Calu3 (cell line): ENCODE measurements at regions not wholly inside any gene's neighbourhood (a gene's known extent, or its start where the extent isn't known, plus 50 kb on each side); places are given as distances from the start of the nearest gene placed in this dataset.

Experiments used
- BruUV-seq: library from RNA; stranded (reverse); fragments of 400-500 nt; replicated peaks from 2 replicates; lab custom pipeline; 2021; lab: Mats Ljungman, UMichigan
- CTCF ChIA-PET: fragments of 300-600 bp; sonication (Branson Sonifier 250); formaldehyde crosslinking; loops from one replicate; lab custom pipeline; 2022; ENCODE audit warnings: antibody characterized with exemption; lab: Charles Lee
- DNase-seq: peaks from one replicate; pipeline ENCODE4 v3.0.0; 2022
- H3K27ac Mint-ChIP-seq: one replicate; pipeline ENCODE4 v1.8.0; 2022; ENCODE audit warnings: mixed read lengths; ENCODE audit not compliant: unreplicated experiment
- H3K27me3 Mint-ChIP-seq: one replicate; pipeline ENCODE4 v1.8.0; 2022; ENCODE audit warnings: mixed read lengths; ENCODE audit not compliant: unreplicated experiment
- H3K36me3 Mint-ChIP-seq: one replicate; pipeline ENCODE4 v1.8.0; 2022; ENCODE audit warnings: mild to moderate bottlenecking, moderate library complexity, mixed read lengths; ENCODE audit not compliant: insufficient read depth, unreplicated experiment
- H3K4me1 Mint-ChIP-seq: one replicate; pipeline ENCODE4 v1.8.0; 2022; ENCODE audit warnings: mild to moderate bottlenecking, low read depth, mixed read lengths; ENCODE audit not compliant: unreplicated experiment
- H3K4me3 Mint-ChIP-seq: one replicate; pipeline ENCODE4 v1.8.0; 2022; ENCODE audit warnings: mild to moderate bottlenecking, low read depth, moderate library complexity, mixed read lengths; ENCODE audit not compliant: unreplicated experiment
- H3K9me3 Mint-ChIP-seq: one replicate; pipeline ENCODE4 v1.8.0; 2022; ENCODE audit warnings: low read depth, mixed read lengths; ENCODE audit not compliant: unreplicated experiment
- intact Hi-C: fragments of 100-400 bp; cut with micrococcal nuclease; formaldehyde crosslinking; loops from one replicate; pipeline ENCODE4 v1.10.0; 2022; ENCODE audit not compliant: unreplicated experiment
- TF ChIP-seq, protein P1 (sequence below): fragments of 200-600 bp; IDR thresholded peaks from one replicate; pipeline ENCODE4 v1.8.0; 2022; ENCODE audit warnings: antibody characterized with exemption; ENCODE audit not compliant: unreplicated experiment

DNA sequence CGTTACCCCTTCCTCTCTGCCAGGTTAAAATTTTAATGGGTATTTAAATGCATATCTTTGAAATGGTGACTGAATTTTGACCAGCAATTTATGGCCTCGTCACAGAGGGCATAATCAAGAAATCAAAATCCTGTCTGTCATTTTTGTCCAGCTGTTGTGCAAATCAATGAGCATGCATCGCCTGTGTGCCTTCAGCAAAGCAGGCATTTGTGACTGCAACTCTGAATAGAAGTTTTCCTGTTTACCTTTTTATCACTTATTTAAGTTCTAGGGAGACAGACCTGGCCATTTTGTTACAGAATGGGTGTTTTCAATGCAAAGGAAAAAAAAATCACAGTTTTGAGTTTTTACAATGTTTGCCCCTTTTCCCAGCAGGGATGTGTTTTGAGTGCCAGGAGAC is 107.4 kb downstream of the PPM1A start:
- no peaks in the 10 kb centered on the region for H3K27me3 Mint-ChIP-seq

DNA sequence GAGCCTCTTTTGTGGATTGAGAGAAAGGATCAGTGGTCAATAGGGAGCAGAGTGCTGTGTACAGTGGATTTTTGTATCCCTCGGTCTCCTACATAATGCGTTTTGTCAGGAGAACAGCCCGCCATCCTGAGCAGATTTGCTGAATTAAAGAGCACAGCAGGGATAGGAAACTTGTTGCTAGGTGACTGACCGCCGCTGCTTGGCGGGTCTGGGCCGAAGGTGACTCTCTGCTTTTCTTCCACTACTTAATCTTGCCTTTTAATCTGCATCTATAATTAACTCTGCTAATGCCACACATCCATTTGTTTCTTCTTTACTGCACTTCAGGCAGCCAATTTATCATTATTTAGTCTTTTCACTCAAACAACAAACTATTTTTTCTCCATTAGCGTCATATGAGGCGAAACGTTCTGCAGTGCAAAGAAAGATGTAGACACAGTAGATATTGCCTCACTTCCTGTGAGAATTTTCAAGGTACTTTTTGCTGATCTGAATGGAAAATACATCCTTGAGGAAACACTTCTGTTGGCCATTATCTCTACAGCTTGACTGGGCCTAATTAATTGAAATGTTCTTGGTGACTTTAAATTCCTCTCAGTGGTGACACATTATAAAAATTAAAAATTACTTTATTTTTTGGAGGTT is 108.0 kb downstream of the PPM1A start:
- intact Hi-C loops, result loop anchor here (10.0 kb wide), 1 partner anchor 898 kb away; no protein-coding TSS in a partner anchor
- no peak for DNase-seq
- no TSS peak for BruUV-seq
- H3K27me3 Mint-ChIP-seq, result no peaks in the 10 kb centered on the region
- H3K36me3 Mint-ChIP-seq, result no peaks in the 10 kb centered on the region
- no peaks in the 10 kb centered on the region for H3K4me1 Mint-ChIP-seq
- TF ChIP-seq, protein P1, sequence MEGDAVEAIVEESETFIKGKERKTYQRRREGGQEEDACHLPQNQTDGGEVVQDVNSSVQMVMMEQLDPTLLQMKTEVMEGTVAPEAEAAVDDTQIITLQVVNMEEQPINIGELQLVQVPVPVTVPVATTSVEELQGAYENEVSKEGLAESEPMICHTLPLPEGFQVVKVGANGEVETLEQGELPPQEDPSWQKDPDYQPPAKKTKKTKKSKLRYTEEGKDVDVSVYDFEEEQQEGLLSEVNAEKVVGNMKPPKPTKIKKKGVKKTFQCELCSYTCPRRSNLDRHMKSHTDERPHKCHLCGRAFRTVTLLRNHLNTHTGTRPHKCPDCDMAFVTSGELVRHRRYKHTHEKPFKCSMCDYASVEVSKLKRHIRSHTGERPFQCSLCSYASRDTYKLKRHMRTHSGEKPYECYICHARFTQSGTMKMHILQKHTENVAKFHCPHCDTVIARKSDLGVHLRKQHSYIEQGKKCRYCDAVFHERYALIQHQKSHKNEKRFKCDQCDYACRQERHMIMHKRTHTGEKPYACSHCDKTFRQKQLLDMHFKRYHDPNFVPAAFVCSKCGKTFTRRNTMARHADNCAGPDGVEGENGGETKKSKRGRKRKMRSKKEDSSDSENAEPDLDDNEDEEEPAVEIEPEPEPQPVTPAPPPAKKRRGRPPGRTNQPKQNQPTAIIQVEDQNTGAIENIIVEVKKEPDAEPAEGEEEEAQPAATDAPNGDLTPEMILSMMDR, result no peak
- CTCF ChIA-PET, result no interaction called here
- H3K27ac Mint-ChIP-seq, result no peak overlapping the region
- no peak overlapping the region for H3K4me3 Mint-ChIP-seq
- no peaks in the 10 kb centered on the region for H3K9me3 Mint-ChIP-seq

More for the DNA sequence above, 107.4 kb downstream of the PPM1A start:
- Mint-ChIP-seq H3K36me3 (no peaks in the 10 kb centered on the region), H3K4me1 (no peaks in the 10 kb centered on the region), H3K9me3 (no peaks in the 10 kb centered on the region), H3K4me3 (no peak overlapping the region), H3K27ac (no peak overlapping the region)
- TF ChIP-seq, protein P1, result no peak
- no peak for DNase-seq
- no TSS peak for BruUV-seq
- CTCF ChIA-PET, result no interaction called here
- intact Hi-C loops, result loop anchor here (10.0 kb wide), 1 partner anchor 898 kb away; no protein-coding TSS in a partner anchor

DNA sequence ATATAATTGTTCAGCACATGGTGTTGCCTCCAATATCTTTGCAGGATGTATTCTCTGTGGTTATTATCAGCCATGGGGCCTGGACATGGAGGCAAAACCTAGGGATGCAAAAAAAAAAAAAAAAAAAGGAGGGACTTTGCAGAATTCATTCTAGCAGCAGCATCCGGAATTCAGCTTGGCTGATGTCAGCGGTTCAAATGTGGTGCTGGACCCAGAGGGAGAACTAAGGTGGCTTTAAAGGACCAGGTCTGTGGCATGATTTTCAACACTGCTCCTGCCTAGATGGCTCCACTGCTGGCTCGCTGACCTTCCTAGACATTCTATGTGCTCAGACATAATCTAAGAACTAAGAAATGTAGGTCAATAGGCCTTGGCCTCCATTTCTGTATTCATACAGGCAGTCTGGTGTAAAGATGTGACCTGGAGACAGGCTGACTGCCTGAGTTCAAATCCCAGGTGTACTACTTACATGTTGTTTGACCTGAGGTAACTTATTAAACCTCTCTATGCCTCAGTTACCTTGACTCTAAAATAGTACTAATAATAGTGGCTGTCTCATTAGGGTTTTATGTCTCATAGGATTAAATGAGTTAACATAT is 108.6 kb downstream of the PPM1A start:
- Mint-ChIP-seq H3K9me3 (no peaks in the 10 kb centered on the region), H3K27ac (no peak overlapping the region), H3K4me1 (no peaks in the 10 kb centered on the region), H3K27me3 (no peaks in the 10 kb centered on the region), H3K36me3 (no peaks in the 10 kb centered on the region), H3K4me3 (no peak overlapping the region)
- no TSS peak for BruUV-seq
- CTCF ChIA-PET, result no interaction called here
- TF ChIP-seq, protein P1, result no peak
- intact Hi-C loops, result loop anchor here (10.0 kb wide), 1 partner anchor 897 kb away; no protein-coding TSS in a partner anchor
- no peak for DNase-seq

DNA sequence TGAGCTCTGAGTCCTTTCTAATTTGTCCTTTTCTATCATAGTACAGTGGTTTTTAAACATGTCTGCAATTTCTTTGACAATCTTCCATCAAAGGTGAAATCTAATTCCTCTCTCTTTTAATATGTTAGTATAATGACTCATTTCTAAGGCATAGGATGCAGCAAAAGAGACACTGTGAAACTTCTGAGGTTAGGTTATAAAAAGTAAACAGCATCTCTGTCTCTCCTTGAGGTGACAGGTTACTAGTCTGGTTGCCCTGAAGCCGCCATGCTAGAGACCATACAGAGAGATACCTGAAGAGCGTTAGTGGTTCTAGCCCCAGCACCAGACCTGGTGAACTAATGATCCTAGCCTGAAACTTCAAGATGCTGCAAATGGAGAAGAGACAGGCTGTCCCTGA is 114.3 kb downstream of the PPM1A start:
- CTCF ChIA-PET, result no interaction called here
- Mint-ChIP-seq H3K27ac (no peak overlapping the region), H3K9me3 (no peaks in the 10 kb centered on the region), H3K4me3 (no peak overlapping the region), H3K36me3 (no peaks in the 10 kb centered on the region), H3K4me1 (no peaks in the 10 kb centered on the region), H3K27me3 (no peaks in the 10 kb centered on the region)
- DNase-seq, result no peak
- TF ChIP-seq, protein P1, result no peak
- intact Hi-C loops, result no loop called here
- no TSS peak for BruUV-seq
